Fibroblast of mammary gland (primary cell): ENCODE measurements at regions not wholly inside any gene's neighbourhood (a gene's known extent, or its start where the extent isn't known, plus 50 kb on each side); places are given as distances from the start of the nearest gene placed in this dataset.
"Not testable (repeated sequence)": the region's sequence is repeated elsewhere in the genome, so short reads cannot be mapped to it uniquely, and the experiment has no call there.

ENCODE experiments used
- DNase-seq: peaks from one replicate; pipeline ENCODE4 v3.0.0-alpha.2; 2010; ENCODE audit warnings: low read depth
- H3K4me3 ChIP-seq: 2 replicates; pipeline ENCODE4 v1.5.1; 2011; ENCODE audit warnings: low read depth, mild to moderate bottlenecking, low read length, moderate library complexity; ENCODE audit not compliant: control insufficient read depth
- TF ChIP-seq, protein P1 (sequence below): conservative IDR thresholded peaks from 2 replicates; pipeline ENCODE4 v1.5.1; 2011; ENCODE audit warnings: low read depth, low read length, inconsistent platforms; ENCODE audit not compliant: control insufficient read depth, insufficient read depth

DNA sequence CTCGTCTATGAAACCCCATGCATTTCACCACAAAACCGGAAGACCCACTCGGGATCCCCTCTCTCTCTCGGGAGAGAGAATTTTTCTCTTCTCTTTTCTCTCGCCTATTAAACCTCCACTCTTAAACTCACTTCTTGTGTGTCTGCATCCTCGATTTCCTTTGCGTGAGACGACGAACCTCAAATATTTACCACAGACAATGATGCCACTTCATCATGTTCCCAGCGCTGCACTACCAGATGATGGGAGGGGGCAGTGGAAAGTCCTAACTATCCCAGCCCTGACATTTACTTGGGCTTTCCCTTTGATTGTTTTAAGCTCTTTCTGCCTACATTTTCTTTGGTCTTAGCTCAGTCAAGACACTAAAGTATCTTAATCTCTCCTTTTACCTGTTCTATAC, 906.7 kb downstream of the GRID1 start:
- H3K4me3 ChIP-seq: no peak overlapping the region
- DNase-seq: no peak
- TF ChIP-seq, protein P1, sequence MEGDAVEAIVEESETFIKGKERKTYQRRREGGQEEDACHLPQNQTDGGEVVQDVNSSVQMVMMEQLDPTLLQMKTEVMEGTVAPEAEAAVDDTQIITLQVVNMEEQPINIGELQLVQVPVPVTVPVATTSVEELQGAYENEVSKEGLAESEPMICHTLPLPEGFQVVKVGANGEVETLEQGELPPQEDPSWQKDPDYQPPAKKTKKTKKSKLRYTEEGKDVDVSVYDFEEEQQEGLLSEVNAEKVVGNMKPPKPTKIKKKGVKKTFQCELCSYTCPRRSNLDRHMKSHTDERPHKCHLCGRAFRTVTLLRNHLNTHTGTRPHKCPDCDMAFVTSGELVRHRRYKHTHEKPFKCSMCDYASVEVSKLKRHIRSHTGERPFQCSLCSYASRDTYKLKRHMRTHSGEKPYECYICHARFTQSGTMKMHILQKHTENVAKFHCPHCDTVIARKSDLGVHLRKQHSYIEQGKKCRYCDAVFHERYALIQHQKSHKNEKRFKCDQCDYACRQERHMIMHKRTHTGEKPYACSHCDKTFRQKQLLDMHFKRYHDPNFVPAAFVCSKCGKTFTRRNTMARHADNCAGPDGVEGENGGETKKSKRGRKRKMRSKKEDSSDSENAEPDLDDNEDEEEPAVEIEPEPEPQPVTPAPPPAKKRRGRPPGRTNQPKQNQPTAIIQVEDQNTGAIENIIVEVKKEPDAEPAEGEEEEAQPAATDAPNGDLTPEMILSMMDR: no peak

DNA sequence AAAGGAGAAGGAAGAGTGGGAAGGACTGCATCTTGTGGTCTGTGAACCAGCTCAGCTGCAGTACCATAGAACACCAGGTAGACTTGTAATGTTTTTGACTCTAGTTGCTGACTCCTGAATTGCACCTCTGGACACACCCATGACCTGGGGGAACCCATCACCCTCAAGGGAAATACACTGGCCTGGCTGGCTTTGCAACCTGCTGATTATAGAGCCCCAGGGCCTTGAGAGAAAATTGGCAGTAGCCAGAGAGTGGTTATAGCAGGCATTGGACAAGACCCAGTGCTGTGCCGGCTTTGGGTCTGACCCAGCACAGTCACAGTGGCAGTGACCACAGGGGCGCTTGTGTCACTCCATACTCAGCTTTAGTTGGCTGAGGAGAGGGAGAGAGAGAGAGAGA, 902.3 kb downstream of the GRID1 start:
- no peak for DNase-seq

DNA sequence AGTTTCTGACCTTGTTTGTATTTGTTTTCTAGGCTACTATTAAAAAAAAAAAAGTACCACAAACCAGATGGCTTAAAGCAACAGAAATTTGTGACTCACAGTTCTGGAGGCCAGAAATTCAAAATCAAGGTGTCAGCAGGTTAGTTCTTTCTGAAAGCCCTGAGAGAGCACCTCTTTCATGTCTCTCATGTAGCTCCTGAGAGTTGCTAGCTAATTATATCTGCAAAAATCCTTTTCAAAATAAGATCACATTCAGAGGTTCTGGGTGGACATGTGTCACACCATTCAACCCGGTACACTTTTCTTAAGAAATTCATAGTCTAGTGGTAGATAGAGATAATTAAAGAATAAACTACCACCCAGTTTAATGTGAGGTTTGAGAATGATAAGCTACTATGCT, 888.6 kb downstream of the GRID1 start:
- TF ChIP-seq, protein P1: no peak

More for the DNA sequence above, 902.3 kb downstream of the GRID1 start:
- no peak overlapping the region for H3K4me3 ChIP-seq
- TF ChIP-seq, protein P1: no peak

DNA sequence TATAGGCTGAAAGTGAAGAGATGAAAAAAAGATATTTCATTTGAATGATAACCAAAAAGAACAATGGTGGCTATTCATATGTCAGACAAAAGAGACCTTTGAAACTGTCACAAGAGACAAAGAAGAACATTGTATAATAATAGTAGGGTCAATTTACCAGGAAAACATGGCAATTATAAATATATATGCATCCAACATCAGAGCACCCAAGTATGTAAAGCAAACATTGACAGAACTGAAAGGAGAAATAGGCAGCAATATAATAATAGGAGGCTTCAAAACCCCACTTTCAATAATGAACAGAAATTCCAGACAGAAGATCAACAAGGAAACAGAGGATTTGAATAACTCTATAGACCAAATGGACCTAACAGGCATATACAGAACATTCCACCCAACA, 876.2 kb downstream of the GRID1 start:
- DNase-seq: no peak
- H3K4me3 ChIP-seq: no peak overlapping the region
- TF ChIP-seq, protein P1: no peak

More for the DNA sequence above, 888.6 kb downstream of the GRID1 start:
- no peak for DNase-seq
- no peak overlapping the region for H3K4me3 ChIP-seq

DNA sequence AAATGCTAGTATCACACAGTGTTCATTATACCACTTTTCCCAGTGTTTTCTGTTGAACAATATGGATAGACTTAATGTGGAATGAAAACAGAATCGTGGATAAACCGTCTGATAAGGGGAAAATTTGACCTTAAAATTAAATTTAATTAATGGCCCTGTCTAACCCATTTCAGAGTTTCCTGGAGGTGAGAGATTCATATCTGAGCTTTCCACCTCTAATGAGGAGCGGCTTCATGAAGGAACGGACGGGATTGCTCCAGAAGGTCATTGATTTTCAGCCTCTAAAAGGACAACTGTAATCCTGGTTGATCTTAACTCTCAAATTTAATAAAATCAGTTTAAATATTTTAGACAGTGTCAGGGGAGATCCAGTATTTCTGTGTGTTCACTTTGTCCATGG, 874.9 kb downstream of the GRID1 start:
- H3K4me3 ChIP-seq: no peak overlapping the region
- DNase-seq: no peak
- TF ChIP-seq, protein P1: no peak

GRCh38 chr10:85492684-85493083, 873.9 kb downstream of the GRID1 start:
- H3K4me3 ChIP-seq: no peak overlapping the region
- DNase-seq: no peak
- TF ChIP-seq, protein P1: no peak

DNA sequence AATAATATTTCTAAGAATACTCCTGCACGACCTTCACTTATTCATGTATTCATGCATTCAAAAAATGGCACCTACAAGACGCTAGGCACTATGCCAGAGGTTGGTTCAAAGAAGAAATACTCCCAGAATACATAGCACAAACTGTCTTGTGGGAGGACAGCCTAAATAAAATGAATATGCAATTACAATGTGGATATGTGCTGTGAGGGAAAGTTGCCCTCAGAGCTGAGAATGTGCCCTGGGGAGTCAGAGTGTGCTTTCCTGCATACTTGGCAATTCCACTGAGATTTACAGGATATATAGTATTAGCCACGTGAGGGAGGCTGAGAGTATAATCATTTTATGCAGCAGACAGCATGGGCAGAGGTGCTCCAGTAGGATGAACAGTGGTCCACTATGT, 872.9 kb downstream of the GRID1 start:
- DNase-seq: no peak
- no peak overlapping the region for H3K4me3 ChIP-seq
- TF ChIP-seq, protein P1: no peak

GRCh38 chr10:85504641-85505040, 862.0 kb downstream of the GRID1 start:
- DNase-seq, H3K4me3 ChIP-seq: not testable (repeated sequence)
